GM23248 (cell line): ENCODE measurements at regions not wholly inside any gene's neighbourhood (a gene's known extent, or its start where the extent isn't known, plus 50 kb on each side); places are given as distances from the start of the nearest gene placed in this dataset.

Experiments
- DNase-seq: peaks from one replicate; pipeline ENCODE4 v3.0.0-alpha.2; 2015
- H2AFZ ChIP-seq: fragments of 200-600 bp; sonication (generic); 2 replicates; pipeline ENCODE4 v1.6.1; 2016; ENCODE audit warnings: antibody characterized with exemption
- H3F3A ChIP-seq: fragments of 200-600 bp; sonication (generic); 2 replicates; pipeline ENCODE4 v1.6.1; 2016; ENCODE audit warnings: mild to moderate bottlenecking, antibody characterized with exemption, mixed run types; ENCODE audit not compliant: insufficient read depth
- H3K27ac ChIP-seq: fragments of 200-600 bp; sonication (generic); 2 replicates; pipeline ENCODE4 v1.5.1; 2016; ENCODE audit warnings: mild to moderate bottlenecking
- H3K27me3 ChIP-seq: fragments of 200-600 bp; sonication (generic); replicated peaks from 2 replicates; pipeline ENCODE4 v1.6.1; 2016; ENCODE audit warnings: mild to moderate bottlenecking; ENCODE audit not compliant: insufficient read depth
- H3K36me3 ChIP-seq: fragments of 200-600 bp; sonication (generic); 2 replicates; pipeline ENCODE4 v1.6.1; 2016; ENCODE audit warnings: low read depth, mild to moderate bottlenecking
- H3K4me1 ChIP-seq: fragments of 200-600 bp; sonication (generic); 2 replicates; pipeline ENCODE4 v1.6.1; 2016; ENCODE audit warnings: mild to moderate bottlenecking; ENCODE audit not compliant: insufficient read depth
- H3K4me2 ChIP-seq: fragments of 200-600 bp; sonication (generic); one replicate; pipeline ENCODE4 v1.6.1; 2016; ENCODE audit warnings: mild to moderate bottlenecking; ENCODE audit not compliant: unreplicated experiment
- H3K4me3 ChIP-seq: fragments of 200-600 bp; sonication (generic); 2 replicates; pipeline ENCODE4 v1.5.1; 2016; ENCODE audit warnings: mild to moderate bottlenecking
- H3K79me2 ChIP-seq: fragments of 200-600 bp; sonication (generic); 2 replicates; pipeline ENCODE4 v1.6.1; 2016; ENCODE audit warnings: mild to moderate bottlenecking; ENCODE audit not compliant: insufficient read depth
- H3K9ac ChIP-seq: fragments of 200-600 bp; sonication (generic); 2 replicates; pipeline ENCODE4 v1.6.1; 2016; ENCODE audit warnings: mild to moderate bottlenecking
- H3K9me2 ChIP-seq: fragments of 200-600 bp; sonication (generic); 2 replicates; pipeline ENCODE4 v1.6.1; 2016; ENCODE audit warnings: mixed run types, mild to moderate bottlenecking, moderate library complexity; ENCODE audit not compliant: insufficient read depth
- H3K9me3 ChIP-seq: fragments of 200-600 bp; sonication (generic); one replicate; pipeline ENCODE4 v1.6.1; 2017; ENCODE audit warnings: low read depth
- H4K20me1 ChIP-seq: fragments of 200-600 bp; sonication (generic); 2 replicates; pipeline ENCODE4 v1.6.0; 2016; ENCODE audit not compliant: insufficient read depth
- EZH2 ChIP-seq: fragments of 200-600 bp; sonication (generic); IDR thresholded peaks from 2 replicates; pipeline ENCODE4 v1.6.1; 2018; ENCODE audit warnings: antibody characterized with exemption, mild to moderate bottlenecking; ENCODE audit not compliant: insufficient read depth, poor library complexity, severe bottlenecking
- EZH2phosphoT487 ChIP-seq: fragments of 200-600 bp; sonication (generic); IDR thresholded peaks from 2 replicates; pipeline ENCODE4 v1.6.1; 2018; ENCODE audit warnings: antibody characterized with exemption, moderate library complexity, mild to moderate bottlenecking, low read depth; ENCODE audit not compliant: insufficient read depth
- WGBS, 2 experiments: methylation state at CpG; one replicate each; pipeline ENCODE4 v1.1.6; 2015 to 2017; ENCODE audit warnings: low lambda C conversion rate in 2 of 2, low coverage in 1 of 2; ENCODE audit errors: missing lambda C conversion rate in 2 of 2; 5-methylcytosine and 5-hydroxymethylcytosine counted together
- in situ Hi-C: fragments of 300-500 bp; cut with MboI; formaldehyde crosslinking; loops from 2 replicates; pipeline ENCODE4 v1.15.0; 2020

DNA sequence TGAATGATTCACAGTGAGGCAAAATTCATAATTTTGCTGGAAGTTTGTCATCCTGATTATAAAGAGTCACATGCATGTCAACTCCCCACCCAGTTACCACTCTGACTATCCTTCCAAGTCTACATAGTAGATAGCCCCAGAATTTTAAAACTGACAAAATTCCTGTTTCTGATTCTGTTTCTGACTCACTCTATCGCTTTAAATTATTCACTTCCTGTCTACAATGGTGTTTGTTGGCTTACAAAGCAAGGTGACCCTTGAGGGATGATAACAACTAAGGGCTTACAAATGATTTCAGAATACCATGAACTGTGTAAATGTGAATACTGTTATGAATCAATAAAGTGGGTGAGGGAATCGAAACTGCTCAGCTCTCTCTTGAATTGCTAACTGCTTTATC lies 98.7 kb upstream of the KL start:
- DNase-seq = peak; percentile 41
- Histone ChIP-seq H3K79me2 (no peaks in the 10 kb centered on the region), H3K9me3 (no peaks in the 10 kb centered on the region), H2AFZ (no peak overlapping the region), H3K4me2 (peak overlapping the region; percentile 16), H4K20me1 (no peaks in the 10 kb centered on the region), H3F3A (peaks cover 14% of the 10 kb centered on the region), H3K36me3 (no peaks in the 10 kb centered on the region), H3K9me2 (no peaks in the 10 kb centered on the region), H3K27me3 (no peaks in the 10 kb centered on the region), H3K4me1 (peaks cover 9% of the 10 kb centered on the region; the same call in 1 of the 2 replicates), H3K4me3 (no peak overlapping the region), H3K27ac (no peak overlapping the region), H3K9ac (no peak overlapping the region)
- TF ChIP-seq EZH2phosphoT487 (no peak), EZH2 (no peak)
- 18 to 20% methylated on average over 2 of the region's 2 CpGs for WGBS, 2 experiments
- in situ Hi-C loops = no loop called here

DNA sequence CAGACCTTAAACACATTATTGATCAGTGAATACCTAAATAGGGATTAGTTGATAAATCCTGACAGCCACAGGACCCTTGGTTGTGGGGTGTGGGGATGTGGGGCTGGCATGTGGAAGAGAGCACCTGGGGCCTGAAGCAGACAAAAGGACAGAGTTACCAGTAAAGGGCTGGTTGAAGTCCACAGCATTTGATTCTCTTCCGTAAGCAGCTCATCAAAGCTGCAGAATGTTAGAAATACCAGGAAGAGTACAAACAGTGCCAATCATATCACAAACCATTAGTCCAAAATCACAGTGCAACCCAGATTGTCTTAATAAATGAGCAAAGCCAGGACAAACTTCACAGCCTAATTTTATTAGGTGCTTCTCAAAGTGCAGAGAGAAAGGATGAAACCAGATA lies 92.5 kb upstream of the KL start:
- WGBS, 2 experiments = 93 to 100% methylated on average over 1 of the region's 1 CpG
- Histone ChIP-seq H3K9ac (no peak overlapping the region), H3K36me3 (no peaks in the 10 kb centered on the region), H3K9me2 (no peaks in the 10 kb centered on the region), H3K27ac (no peak overlapping the region), H3K9me3 (no peaks in the 10 kb centered on the region), H3K4me1 (no peaks in the 10 kb centered on the region), H4K20me1 (no peaks in the 10 kb centered on the region), H2AFZ (no peak overlapping the region), H3K4me3 (no peak overlapping the region), H3K27me3 (no peaks in the 10 kb centered on the region), H3K79me2 (no peaks in the 10 kb centered on the region), H3K4me2 (no peak overlapping the region), H3F3A (no peaks in the 10 kb centered on the region)
- no peak for TF ChIP-seq EZH2phosphoT487
- in situ Hi-C loops = no loop called here
- DNase-seq = no peak

DNA sequence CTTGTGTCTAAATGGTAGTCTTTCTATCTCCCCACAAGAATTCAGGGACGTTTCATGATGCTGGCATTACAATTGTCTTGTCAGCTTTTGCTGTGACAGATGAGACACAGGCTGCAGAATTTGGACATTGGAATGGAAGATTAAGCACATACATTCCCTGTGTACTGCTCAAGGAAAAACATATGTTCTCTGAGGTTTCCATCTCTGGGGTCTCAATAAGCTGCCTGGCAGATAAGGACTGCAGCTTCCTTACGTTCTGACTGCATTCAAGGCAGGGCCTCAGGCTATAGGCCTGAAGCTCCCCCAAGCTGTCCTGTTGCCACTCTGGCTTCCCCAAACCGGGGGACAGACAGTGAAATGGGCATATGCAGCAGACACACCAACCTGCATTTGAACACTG lies 91.3 kb upstream of the KL start:
- no peak overlapping the region for H3K27ac ChIP-seq
- no peaks in the 10 kb centered on the region for H3K27me3 ChIP-seq
- no peaks in the 10 kb centered on the region for H3K36me3 ChIP-seq
- no peaks in the 10 kb centered on the region for H3K79me2 ChIP-seq
- no peak overlapping the region for H3K4me2 ChIP-seq
- DNase-seq = no peak
- no peaks in the 10 kb centered on the region for H3K9me2 ChIP-seq
- WGBS, 2 experiments = 53 to 58% methylated on average over 3 of the region's 3 CpGs
- in situ Hi-C loops = no loop called here
- H3F3A ChIP-seq = no peaks in the 10 kb centered on the region
- no peak overlapping the region for H3K4me3 ChIP-seq
- H3K9ac ChIP-seq = no peak overlapping the region
- H3K4me1 ChIP-seq = no peaks in the 10 kb centered on the region
- TF ChIP-seq EZH2phosphoT487 = no peak
- TF ChIP-seq EZH2 = no peak
- no peaks in the 10 kb centered on the region for H3K9me3 ChIP-seq
- H4K20me1 ChIP-seq = no peaks in the 10 kb centered on the region
- no peak overlapping the region for H2AFZ ChIP-seq

DNA sequence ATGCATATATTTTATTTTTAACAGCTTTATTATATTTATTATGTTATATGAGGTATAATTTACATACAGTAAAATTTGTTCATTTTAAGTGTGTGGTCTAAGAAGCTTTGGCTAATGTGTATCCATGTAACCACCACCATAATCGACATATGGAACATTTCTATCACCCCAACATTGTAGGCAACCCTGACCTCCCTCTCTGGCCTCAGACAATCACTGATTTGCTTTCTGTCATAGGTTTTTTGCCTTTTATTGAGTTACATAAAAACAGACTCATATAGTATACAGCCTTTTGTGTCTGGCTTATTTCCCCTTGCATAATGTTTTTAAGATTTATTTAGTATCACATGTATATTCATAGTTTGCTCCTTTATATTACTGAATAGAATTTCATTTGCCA lies 90.7 kb upstream of the KL start:
- in situ Hi-C loops = no loop called here
- TF ChIP-seq EZH2 (no peak), EZH2phosphoT487 (no peak)
- no peaks in the 10 kb centered on the region for H3K9me2 ChIP-seq

DNA sequence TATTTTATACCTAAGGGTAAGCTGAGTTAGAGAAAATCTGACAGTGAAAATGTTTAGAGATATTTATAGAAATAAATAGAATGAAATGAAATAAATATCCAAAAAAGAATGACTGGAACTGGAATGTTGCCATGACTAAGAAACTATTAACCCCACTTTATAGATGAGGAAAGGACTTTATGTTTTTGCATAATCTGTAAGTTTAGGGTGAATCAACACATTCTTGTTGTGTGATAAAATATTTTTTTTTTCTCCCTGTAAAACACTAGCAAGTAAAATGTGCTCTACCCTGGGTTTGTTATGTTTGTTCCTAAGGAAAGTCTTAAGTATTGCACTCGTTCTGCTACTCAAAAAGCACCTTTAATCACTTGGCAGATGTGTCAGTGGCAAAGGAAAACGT lies 83.8 kb upstream of the KL start:
- Histone ChIP-seq H3K27ac (no peak overlapping the region), H2AFZ (no peak overlapping the region), H3K9me2 (no peaks in the 10 kb centered on the region), H3F3A (no peaks in the 10 kb centered on the region), H4K20me1 (no peaks in the 10 kb centered on the region), H3K9me3 (no peaks in the 10 kb centered on the region), H3K4me3 (no peak overlapping the region), H3K4me1 (no peaks in the 10 kb centered on the region), H3K36me3 (no peaks in the 10 kb centered on the region), H3K79me2 (no peaks in the 10 kb centered on the region), H3K4me2 (no peak overlapping the region), H3K9ac (no peak overlapping the region), H3K27me3 (no peaks in the 10 kb centered on the region)
- peak; percentile 35 for DNase-seq
- TF ChIP-seq EZH2phosphoT487 (no peak), EZH2 (no peak)
- 13 to 19% methylated on average over 2 of the region's 2 CpGs for WGBS, 2 experiments
- in situ Hi-C loops = no loop called here

More for the DNA sequence above, 90.7 kb upstream of the KL start:
- Histone ChIP-seq H3K36me3 (no peaks in the 10 kb centered on the region), H4K20me1 (no peaks in the 10 kb centered on the region), H3K27me3 (no peaks in the 10 kb centered on the region), H3K79me2 (no peaks in the 10 kb centered on the region), H3K4me3 (no peak overlapping the region), H3F3A (no peaks in the 10 kb centered on the region), H3K4me2 (no peak overlapping the region), H3K9ac (no peak overlapping the region), H3K4me1 (no peaks in the 10 kb centered on the region), H3K9me3 (no peaks in the 10 kb centered on the region), H2AFZ (no peak overlapping the region), H3K27ac (no peak overlapping the region)
- DNase-seq = no peak
- WGBS, 2 experiments = 48 to 56% methylated on average over 1 of the region's 1 CpG
